Activated CD4-positive, alpha-beta memory T cell treated with anti-CD3 and anti-CD28 coated beads for 36 hours (primary cell): ENCODE measurements at regions not wholly inside any gene's neighbourhood (a gene's known extent, or its start where the extent isn't known, plus 50 kb on each side); places are given as distances from the start of the nearest gene placed in this dataset.

Experiments
- CTCF ChIA-PET: fragments of 350-600 bp; sonication (Branson Sonifier 250); formaldehyde crosslinking; loops from one replicate; lab custom pipeline; 2021; ENCODE audit warnings: antibody characterized with exemption, inconsistent platforms; lab: Charles Lee
- POLR2A ChIA-PET: fragments of 350-600 bp; sonication (Branson Sonifier 250); formaldehyde crosslinking; loops from one replicate; lab custom pipeline; 2021; ENCODE audit warnings: antibody characterized with exemption; lab: Charles Lee
- DNase-seq: peaks from one replicate; pipeline ENCODE4 v3.0.0-alpha.2; 2020
- H3K27ac Mint-ChIP-seq: one replicate; pipeline ENCODE4 v1.8.0; 2021; ENCODE audit warnings: mixed read lengths
- H3K27me3 Mint-ChIP-seq: one replicate; pipeline ENCODE4 v1.8.0; 2021; ENCODE audit warnings: mixed read lengths
- H3K36me3 Mint-ChIP-seq: one replicate; pipeline ENCODE4 v1.8.0; 2021; ENCODE audit warnings: mixed read lengths
- H3K4me1 Mint-ChIP-seq: one replicate; pipeline ENCODE4 v1.8.0; 2021; ENCODE audit warnings: low read depth, mixed read lengths
- H3K4me3 Mint-ChIP-seq: one replicate; pipeline ENCODE4 v1.8.0; 2021; ENCODE audit warnings: mild to moderate bottlenecking, mixed read lengths
- H3K9me3 Mint-ChIP-seq: one replicate; pipeline ENCODE4 v1.8.0; 2021; ENCODE audit warnings: mixed read lengths
- intact Hi-C: fragments of 100-400 bp; cut with micrococcal nuclease; formaldehyde crosslinking; loops from one replicate; pipeline ENCODE4 v1.15.1; 2023

DNA sequence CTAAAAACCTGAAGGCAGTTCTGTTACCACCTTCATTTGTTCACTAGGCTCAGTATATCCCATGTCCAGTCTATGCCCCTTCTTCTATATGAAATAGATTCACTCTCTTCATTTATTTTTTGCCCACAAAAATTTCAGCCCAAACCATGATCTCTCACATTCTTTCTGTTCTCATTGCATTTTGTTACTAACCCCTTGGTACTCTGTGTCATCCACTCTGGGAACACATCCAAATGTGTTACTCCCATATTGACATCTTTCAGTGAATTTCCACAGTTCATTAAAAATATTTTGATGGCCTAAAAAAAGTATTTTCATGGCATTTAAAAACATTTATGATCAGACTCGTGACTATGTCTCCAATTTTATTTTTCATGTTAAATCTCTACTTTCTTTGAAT is 378.9 kb downstream of the SLITRK1 start:
- H3K9me3 Mint-ChIP-seq = peaks cover 3% of the 10 kb centered on the region

GRCh38 chr13:83499286-83499685 is 383.0 kb downstream of the SLITRK1 start:
- H3K27ac Mint-ChIP-seq = no peak overlapping the region
- no peak for DNase-seq
- no peaks in the 10 kb centered on the region for H3K27me3 Mint-ChIP-seq
- ChIA-PET CTCF (no interaction called here), POLR2A (no interaction called here)
- no peaks in the 10 kb centered on the region for H3K4me1 Mint-ChIP-seq
- peaks cover 3% of the 10 kb centered on the region for H3K9me3 Mint-ChIP-seq
- intact Hi-C loops = no loop called here
- no peak overlapping the region for H3K4me3 Mint-ChIP-seq
- H3K36me3 Mint-ChIP-seq = no peaks in the 10 kb centered on the region

More for the DNA sequence above, 378.9 kb downstream of the SLITRK1 start:
- DNase-seq = no peak
- no peak overlapping the region for H3K27ac Mint-ChIP-seq
- H3K4me1 Mint-ChIP-seq = no peaks in the 10 kb centered on the region
- H3K27me3 Mint-ChIP-seq = no peaks in the 10 kb centered on the region
- H3K4me3 Mint-ChIP-seq = no peak overlapping the region
- CTCF ChIA-PET = no interaction called here
- no peaks in the 10 kb centered on the region for H3K36me3 Mint-ChIP-seq
- POLR2A ChIA-PET = no interaction called here
- intact Hi-C loops = no loop called here

DNA sequence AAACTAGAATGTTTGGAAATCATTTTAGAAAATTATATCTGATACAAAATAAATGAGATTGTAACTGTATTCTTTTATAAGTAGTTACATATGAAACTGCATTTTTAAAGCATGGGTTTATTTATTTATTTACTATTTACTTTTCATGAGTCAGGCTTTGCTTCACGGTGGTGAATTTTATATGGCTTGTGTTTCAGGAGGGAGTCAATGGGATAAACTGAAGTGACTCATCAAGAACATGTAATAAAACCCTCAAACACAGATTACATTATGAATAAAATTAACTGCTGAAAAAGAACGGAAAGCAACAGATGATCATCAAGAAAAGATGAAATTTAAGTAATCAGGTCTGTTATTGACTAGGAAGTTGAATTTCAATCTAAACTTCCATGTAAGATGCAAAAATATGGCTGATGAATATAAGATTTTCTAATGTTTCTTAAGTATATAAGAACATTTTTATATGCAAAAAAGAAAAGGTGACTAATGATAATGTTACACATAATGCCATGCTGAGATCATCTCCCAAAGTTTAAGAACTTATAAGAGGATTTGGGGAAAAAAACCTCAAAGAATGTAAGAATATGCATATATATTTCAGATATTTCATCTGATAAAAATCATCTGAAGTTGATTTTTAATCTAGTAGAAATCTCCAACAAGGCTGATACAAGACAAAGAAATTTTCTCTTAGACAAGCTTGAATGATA is 383.6 kb downstream of the SLITRK1 start:
- DNase-seq = no peak
- ChIA-PET CTCF (no interaction called here), POLR2A (no interaction called here)
- Mint-ChIP-seq H3K4me3 (no peak overlapping the region), H3K4me1 (no peaks in the 10 kb centered on the region), H3K27ac (no peak overlapping the region), H3K27me3 (no peaks in the 10 kb centered on the region), H3K9me3 (peaks cover 3% of the 10 kb centered on the region), H3K36me3 (no peaks in the 10 kb centered on the region)
- intact Hi-C loops = no loop called here

- intact Hi-C loops = no loop called here
- H3K27me3 Mint-ChIP-seq = no peaks in the 10 kb centered on the region
Observed at GRCh38 chr13:83498045-83498444, 384.2 kb downstream of the SLITRK1 start.

DNA sequence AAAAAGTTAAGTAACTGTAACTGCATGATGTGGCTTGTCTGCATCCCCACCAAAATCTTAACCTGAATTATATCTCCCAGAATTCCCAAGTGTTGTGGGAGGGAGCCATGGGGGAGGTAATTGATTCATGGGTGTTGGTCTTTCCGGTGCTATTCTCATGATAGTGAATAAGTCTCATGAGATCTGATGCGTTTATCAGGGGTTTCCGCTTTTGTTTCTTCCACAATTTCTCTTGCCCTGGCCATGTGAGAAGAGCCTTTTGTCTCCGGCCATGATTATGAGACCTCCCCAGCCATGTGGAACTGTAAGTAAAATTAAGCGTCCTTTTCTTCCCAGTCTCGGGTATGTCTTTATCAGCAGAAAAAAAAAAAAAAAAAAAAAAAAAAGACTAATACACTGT is 385.8 kb downstream of the SLITRK1 start:
- Mint-ChIP-seq H3K27me3 (no peaks in the 10 kb centered on the region), H3K27ac (no peak overlapping the region), H3K36me3 (no peaks in the 10 kb centered on the region), H3K4me3 (no peak overlapping the region), H3K4me1 (no peaks in the 10 kb centered on the region), H3K9me3 (peaks cover 3% of the 10 kb centered on the region)
- intact Hi-C loops = no loop called here
- no peak for DNase-seq
- ChIA-PET POLR2A (no interaction called here), CTCF (no interaction called here)

More at GRCh38 chr13:83498045-83498444, 384.2 kb downstream of the SLITRK1 start:
- no peak for DNase-seq
- H3K4me1 Mint-ChIP-seq = no peaks in the 10 kb centered on the region
- POLR2A ChIA-PET = no interaction called here
- H3K4me3 Mint-ChIP-seq = no peak overlapping the region
- no peaks in the 10 kb centered on the region for H3K36me3 Mint-ChIP-seq
- peaks cover 3% of the 10 kb centered on the region for H3K9me3 Mint-ChIP-seq
- no peak overlapping the region for H3K27ac Mint-ChIP-seq
- CTCF ChIA-PET = no interaction called here

GRCh38 chr13:83485101-83485500 is 397.2 kb downstream of the SLITRK1 start:
- no peaks in the 10 kb centered on the region for H3K9me3 Mint-ChIP-seq

GRCh38 chr13:83471011-83471410 is 411.3 kb downstream of the SLITRK1 start:
- H3K4me3 Mint-ChIP-seq = no peak overlapping the region
- H3K4me1 Mint-ChIP-seq = no peaks in the 10 kb centered on the region
- no peaks in the 10 kb centered on the region for H3K27me3 Mint-ChIP-seq
- H3K9me3 Mint-ChIP-seq = peaks cover 6% of the 10 kb centered on the region
- CTCF ChIA-PET = no interaction called here
- POLR2A ChIA-PET = no interaction called here
- no peak overlapping the region for H3K27ac Mint-ChIP-seq
- DNase-seq = no peak
- intact Hi-C loops = no loop called here
- H3K36me3 Mint-ChIP-seq = no peaks in the 10 kb centered on the region

More at GRCh38 chr13:83485101-83485500, 397.2 kb downstream of the SLITRK1 start:
- H3K36me3 Mint-ChIP-seq = no peaks in the 10 kb centered on the region
- intact Hi-C loops = no loop called here
- H3K4me3 Mint-ChIP-seq = no peak overlapping the region
- H3K27me3 Mint-ChIP-seq = no peaks in the 10 kb centered on the region
- DNase-seq = no peak
- POLR2A ChIA-PET = no interaction called here
- no peaks in the 10 kb centered on the region for H3K4me1 Mint-ChIP-seq
- CTCF ChIA-PET = interaction anchor here (0.6 kb wide), 1 partner anchor 71 kb away, joined by 3 read pairs; no protein-coding TSS in a partner anchor
- H3K27ac Mint-ChIP-seq = no peak overlapping the region

DNA sequence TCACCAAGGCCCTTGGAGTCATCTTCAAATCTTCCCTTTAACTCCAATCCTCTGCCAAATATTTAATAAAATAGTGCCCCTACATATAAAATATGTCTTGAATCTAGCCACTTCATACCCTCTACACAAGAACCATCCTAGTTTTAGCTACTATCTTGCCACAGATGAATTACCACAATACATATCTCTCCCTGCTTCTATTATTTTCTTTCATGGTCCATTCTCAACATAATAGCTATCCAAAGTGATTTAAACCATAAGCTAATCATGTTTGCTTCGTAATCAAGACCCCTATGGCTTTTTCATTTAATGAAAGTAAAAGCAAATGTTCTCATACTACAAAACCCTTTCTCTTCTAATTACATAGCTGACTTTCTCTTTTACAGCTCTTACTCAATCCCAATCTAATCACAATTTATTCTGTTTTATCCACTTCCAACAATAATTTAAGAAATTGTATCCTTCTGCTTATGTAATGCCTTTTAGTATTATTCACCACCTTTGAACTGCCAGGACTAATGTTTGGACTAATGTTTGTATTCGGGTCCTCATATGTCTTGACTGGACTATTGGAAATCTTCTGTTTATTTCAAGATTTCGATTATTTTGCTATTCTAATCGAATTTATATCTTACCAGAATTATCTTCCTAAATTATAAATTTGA is 412.0 kb downstream of the SLITRK1 start:
- Mint-ChIP-seq H3K27ac (no peak overlapping the region), H3K27me3 (no peaks in the 10 kb centered on the region), H3K9me3 (peaks cover 8% of the 10 kb centered on the region), H3K4me3 (no peak overlapping the region), H3K4me1 (no peaks in the 10 kb centered on the region), H3K36me3 (no peaks in the 10 kb centered on the region)
- DNase-seq = no peak
- POLR2A ChIA-PET = no interaction called here
- CTCF ChIA-PET = no interaction called here
- intact Hi-C loops = no loop called here

GRCh38 chr13:83453723-83454122 is 428.6 kb downstream of the SLITRK1 start:
- DNase-seq = no peak
- H3K4me3 Mint-ChIP-seq = no peak overlapping the region
- no peaks in the 10 kb centered on the region for H3K4me1 Mint-ChIP-seq
- no peak overlapping the region for H3K27ac Mint-ChIP-seq
- H3K27me3 Mint-ChIP-seq = no peaks in the 10 kb centered on the region
- intact Hi-C loops = no loop called here
- ChIA-PET POLR2A (no interaction called here), CTCF (no interaction called here)
- H3K9me3 Mint-ChIP-seq = peaks cover 12% of the 10 kb centered on the region
- no peaks in the 10 kb centered on the region for H3K36me3 Mint-ChIP-seq

GRCh38 chr13:83453300-83453699 is 429.0 kb downstream of the SLITRK1 start:
- no peak overlapping the region for H3K4me3 Mint-ChIP-seq
- H3K27ac Mint-ChIP-seq = no peak overlapping the region
- H3K4me1 Mint-ChIP-seq = no peaks in the 10 kb centered on the region
- no peak for DNase-seq
- peaks cover 12% of the 10 kb centered on the region for H3K9me3 Mint-ChIP-seq
- H3K27me3 Mint-ChIP-seq = no peaks in the 10 kb centered on the region
- ChIA-PET POLR2A (no interaction called here), CTCF (no interaction called here)
- intact Hi-C loops = no loop called here
- no peaks in the 10 kb centered on the region for H3K36me3 Mint-ChIP-seq

DNA sequence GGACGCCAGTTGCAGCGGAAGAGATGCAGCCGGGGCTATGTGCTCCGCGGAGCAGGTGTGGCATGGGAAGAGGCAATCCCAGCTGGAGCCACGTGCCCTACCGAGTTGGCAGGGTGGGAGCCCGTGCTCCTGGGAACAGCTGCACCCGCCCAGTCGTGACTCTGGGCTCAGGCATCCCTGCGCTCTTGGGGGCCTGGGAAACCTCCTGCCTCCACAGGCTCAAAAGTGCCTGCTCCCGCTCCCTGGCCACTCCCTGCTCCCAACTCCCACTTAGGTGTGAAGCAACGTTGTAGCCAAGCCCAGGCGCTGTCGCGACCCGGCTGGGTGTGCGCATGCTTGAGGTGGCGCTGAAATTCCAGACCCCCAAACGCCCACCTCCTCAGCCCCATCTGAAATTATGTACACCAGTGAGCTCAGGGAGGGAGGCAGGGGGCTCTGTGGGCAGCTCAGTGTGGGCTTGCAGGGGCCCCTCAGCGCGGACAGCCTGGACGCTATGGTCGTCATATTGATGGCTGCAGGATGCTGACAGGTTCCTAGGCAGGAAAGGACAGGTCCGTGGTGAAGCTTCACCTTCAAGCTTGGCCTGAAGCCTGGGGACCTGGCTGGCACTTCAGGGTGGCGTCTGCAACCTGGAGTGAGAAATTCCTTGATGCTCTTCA is 429.9 kb downstream of the SLITRK1 start:
- Mint-ChIP-seq H3K27me3 (no peaks in the 10 kb centered on the region), H3K4me1 (no peaks in the 10 kb centered on the region), H3K27ac (no peak overlapping the region), H3K9me3 (peaks cover 11% of the 10 kb centered on the region), H3K4me3 (no peak overlapping the region), H3K36me3 (no peaks in the 10 kb centered on the region)
- ChIA-PET CTCF (no interaction called here), POLR2A (no interaction called here)
- DNase-seq = no peak
- intact Hi-C loops = no loop called here

- ChIA-PET CTCF (no interaction called here), POLR2A (no interaction called here)
- H3K36me3 Mint-ChIP-seq = no peaks in the 10 kb centered on the region
- intact Hi-C loops = no loop called here
- DNase-seq = no peak
- no peak overlapping the region for H3K4me3 Mint-ChIP-seq
- H3K9me3 Mint-ChIP-seq = peaks cover 12% of the 10 kb centered on the region
- H3K4me1 Mint-ChIP-seq = no peaks in the 10 kb centered on the region
- H3K27ac Mint-ChIP-seq = no peak overlapping the region
- H3K27me3 Mint-ChIP-seq = no peaks in the 10 kb centered on the region
Observed at GRCh38 chr13:83450591-83450990, 431.7 kb downstream of the SLITRK1 start.
